Progenitor cell of endocrine pancreas (in vitro differentiated cells): ENCODE measurements at regions not wholly inside any gene's neighbourhood (a gene's known extent, or its start where the extent isn't known, plus 50 kb on each side); places are given as distances from the start of the nearest gene placed in this dataset.
A peak's percentile ranks its signal among the peaks of the same experiment; 100 is the strongest.

ENCODE experiments used
- DNase-seq: peaks from one replicate; pipeline ENCODE4 v3.0.0; 2021; ENCODE audit warnings: low spot score; ENCODE audit not compliant: unreplicated experiment
- H3K27ac Mint-ChIP-seq: 2 replicates; pipeline ENCODE4 v1.8.0; 2021; ENCODE audit warnings: mild to moderate bottlenecking, moderate library complexity, mixed read lengths
- H3K27me3 Mint-ChIP-seq: 2 replicates; pipeline ENCODE4 v1.8.0; 2021; ENCODE audit warnings: mixed read lengths
- H3K36me3 Mint-ChIP-seq: 2 replicates; pipeline ENCODE4 v1.8.0; 2022; ENCODE audit warnings: mixed read lengths; ENCODE audit not compliant: insufficient read depth
- H3K4me1 Mint-ChIP-seq: 2 replicates; pipeline ENCODE4 v1.8.0; 2021; ENCODE audit warnings: low read depth, mixed read lengths
- H3K4me3 Mint-ChIP-seq: 2 replicates; pipeline ENCODE4 v1.8.0; 2021; ENCODE audit warnings: low read depth, mild to moderate bottlenecking, moderate library complexity, mixed read lengths
- H3K9me3 Mint-ChIP-seq: 2 replicates; pipeline ENCODE4 v1.8.0; 2021; ENCODE audit warnings: low read depth, mixed read lengths
- TF ChIP-seq, protein P1 (sequence below): fragments of 200-600 bp; sonication (generic); IDR thresholded peaks from one replicate; pipeline ENCODE4 v1.5.0; 2021; ENCODE audit warnings: antibody characterized with exemption, mild to moderate bottlenecking; ENCODE audit not compliant: unreplicated experiment

DNA sequence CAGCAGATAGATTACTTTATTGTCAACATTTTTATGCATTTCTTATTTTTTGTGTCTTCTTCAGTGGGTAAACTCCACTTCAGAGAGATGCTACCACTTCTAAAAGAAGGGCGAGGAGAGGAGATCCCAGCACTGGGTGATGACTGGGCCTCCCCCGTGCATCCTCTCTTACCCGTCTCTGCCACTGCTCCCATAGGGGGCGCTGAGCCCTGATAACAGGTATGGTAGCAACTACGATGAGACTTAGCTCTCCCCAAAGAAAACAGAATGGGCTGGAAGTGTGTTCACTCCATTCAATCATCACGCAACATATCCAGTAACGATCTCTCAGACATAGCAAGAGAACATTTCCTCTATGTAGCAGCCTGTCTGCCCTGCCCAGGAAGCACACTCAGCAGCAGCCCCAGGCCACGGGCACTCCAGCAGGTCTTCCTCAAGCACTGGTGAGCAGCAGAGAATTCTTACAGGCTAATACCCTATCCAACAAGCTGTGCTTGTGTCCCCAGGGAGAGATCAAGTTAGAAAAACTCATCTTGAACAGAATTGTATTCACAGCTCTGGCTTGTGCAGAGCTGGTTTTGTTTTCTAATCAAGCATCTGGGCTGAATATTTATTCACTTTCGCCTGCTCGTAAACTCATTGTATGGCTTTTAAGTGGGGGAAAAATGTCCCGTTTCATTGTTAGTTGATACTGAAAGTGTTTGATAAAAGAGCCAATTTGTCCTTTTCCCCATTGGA, 533.1 kb upstream of the CDH4 start:
- Mint-ChIP-seq H3K27me3 (peaks cover 19% of the 10 kb centered on the region), H3K4me1 (no peaks in the 10 kb centered on the region), H3K27ac (no peak overlapping the region), H3K36me3 (no peaks in the 10 kb centered on the region), H3K4me3 (no peak overlapping the region), H3K9me3 (no peaks in the 10 kb centered on the region)
- no peak for DNase-seq
- TF ChIP-seq, protein P1, sequence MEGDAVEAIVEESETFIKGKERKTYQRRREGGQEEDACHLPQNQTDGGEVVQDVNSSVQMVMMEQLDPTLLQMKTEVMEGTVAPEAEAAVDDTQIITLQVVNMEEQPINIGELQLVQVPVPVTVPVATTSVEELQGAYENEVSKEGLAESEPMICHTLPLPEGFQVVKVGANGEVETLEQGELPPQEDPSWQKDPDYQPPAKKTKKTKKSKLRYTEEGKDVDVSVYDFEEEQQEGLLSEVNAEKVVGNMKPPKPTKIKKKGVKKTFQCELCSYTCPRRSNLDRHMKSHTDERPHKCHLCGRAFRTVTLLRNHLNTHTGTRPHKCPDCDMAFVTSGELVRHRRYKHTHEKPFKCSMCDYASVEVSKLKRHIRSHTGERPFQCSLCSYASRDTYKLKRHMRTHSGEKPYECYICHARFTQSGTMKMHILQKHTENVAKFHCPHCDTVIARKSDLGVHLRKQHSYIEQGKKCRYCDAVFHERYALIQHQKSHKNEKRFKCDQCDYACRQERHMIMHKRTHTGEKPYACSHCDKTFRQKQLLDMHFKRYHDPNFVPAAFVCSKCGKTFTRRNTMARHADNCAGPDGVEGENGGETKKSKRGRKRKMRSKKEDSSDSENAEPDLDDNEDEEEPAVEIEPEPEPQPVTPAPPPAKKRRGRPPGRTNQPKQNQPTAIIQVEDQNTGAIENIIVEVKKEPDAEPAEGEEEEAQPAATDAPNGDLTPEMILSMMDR, result peak; percentile 26

DNA sequence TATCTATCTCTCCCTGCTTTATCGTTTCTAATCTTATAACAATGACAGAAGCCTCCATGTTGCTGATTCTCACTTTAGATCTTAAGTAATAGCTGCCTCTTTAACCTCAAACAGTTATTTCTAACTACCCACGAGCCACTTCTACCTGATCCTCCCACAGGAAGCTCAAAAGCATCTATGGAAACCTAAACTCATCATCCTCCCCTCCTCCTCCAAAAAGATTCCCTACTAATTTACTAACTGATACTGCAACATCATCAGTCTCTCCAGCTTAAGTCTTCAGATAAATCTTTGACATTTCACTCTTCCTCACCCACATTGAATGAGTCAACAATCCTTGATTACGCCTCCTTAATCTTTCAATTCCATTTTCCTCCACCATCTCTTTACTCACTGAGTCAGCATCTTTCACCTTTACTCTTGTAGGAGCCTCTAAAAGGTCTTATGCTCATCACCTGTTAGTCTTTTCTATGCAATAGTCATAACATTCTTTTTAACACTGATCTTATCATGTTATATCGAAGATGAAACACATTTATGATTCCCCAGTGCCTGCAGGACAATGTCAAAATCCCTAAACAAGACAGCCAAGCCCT, 526.7 kb upstream of the CDH4 start:
- Mint-ChIP-seq H3K27ac (no peak overlapping the region), H3K9me3 (no peaks in the 10 kb centered on the region), H3K27me3 (peaks cover 13% of the 10 kb centered on the region), H3K4me1 (no peaks in the 10 kb centered on the region), H3K4me3 (no peak overlapping the region), H3K36me3 (no peaks in the 10 kb centered on the region)
- DNase-seq, result no peak
- TF ChIP-seq, protein P1, result no peak

- DNase-seq, result no peak
- no peaks in the 10 kb centered on the region for H3K36me3 Mint-ChIP-seq
- H3K27me3 Mint-ChIP-seq, result peaks cover 16% of the 10 kb centered on the region
- TF ChIP-seq, protein P1, result no peak
- H3K4me1 Mint-ChIP-seq, result no peaks in the 10 kb centered on the region
- H3K9me3 Mint-ChIP-seq, result no peaks in the 10 kb centered on the region
- no peak overlapping the region for H3K27ac Mint-ChIP-seq
- no peak overlapping the region for H3K4me3 Mint-ChIP-seq
Measured at GRCh38 chr20:60727425-60727824, 524.6 kb upstream of the CDH4 start.

GRCh38 chr20:60728705-60729104, 523.4 kb upstream of the CDH4 start:
- peaks cover 21% of the 10 kb centered on the region for H3K27me3 Mint-ChIP-seq
- H3K4me1 Mint-ChIP-seq, result no peaks in the 10 kb centered on the region
- no peak overlapping the region for H3K4me3 Mint-ChIP-seq
- no peaks in the 10 kb centered on the region for H3K36me3 Mint-ChIP-seq
- no peak overlapping the region for H3K27ac Mint-ChIP-seq
- TF ChIP-seq, protein P1, result no peak
- DNase-seq, result no peak
- no peaks in the 10 kb centered on the region for H3K9me3 Mint-ChIP-seq

GRCh38 chr20:60729135-60729900, 522.7 kb upstream of the CDH4 start:
- Mint-ChIP-seq H3K4me1 (no peaks in the 10 kb centered on the region), H3K4me3 (no peak overlapping the region), H3K27ac (no peak overlapping the region), H3K9me3 (no peaks in the 10 kb centered on the region), H3K27me3 (peaks cover 23% of the 10 kb centered on the region), H3K36me3 (no peaks in the 10 kb centered on the region)
- TF ChIP-seq, protein P1, result no peak
- no peak for DNase-seq
